D341Med (cell line): ENCODE measurements at regions not wholly inside any gene's neighbourhood (a gene's known extent, or its start where the extent isn't known, plus 50 kb on each side); places are given as distances from the start of the nearest gene placed in this dataset.

Experiments used
- DNase-seq: peaks from one replicate; pipeline ENCODE4 v3.0.0; 2012; ENCODE audit warnings: low spot score

- DNase-seq: no peak
These were observed 517.1 kb upstream of the MYT1L start for GRCh38 chr2:2848198-2848597.

GRCh38 chr2:2847209-2847676, 516.2 kb upstream of the MYT1L start:
- no peak for DNase-seq

GRCh38 chr2:2846332-2847208, 515.5 kb upstream of the MYT1L start:
- no peak for DNase-seq

- DNase-seq: no peak
These were observed 514.8 kb upstream of the MYT1L start for GRCh38 chr2:2845806-2846315.

- DNase-seq: no peak
These were observed 514.2 kb upstream of the MYT1L start for GRCh38 chr2:2845267-2845666.

DNA sequence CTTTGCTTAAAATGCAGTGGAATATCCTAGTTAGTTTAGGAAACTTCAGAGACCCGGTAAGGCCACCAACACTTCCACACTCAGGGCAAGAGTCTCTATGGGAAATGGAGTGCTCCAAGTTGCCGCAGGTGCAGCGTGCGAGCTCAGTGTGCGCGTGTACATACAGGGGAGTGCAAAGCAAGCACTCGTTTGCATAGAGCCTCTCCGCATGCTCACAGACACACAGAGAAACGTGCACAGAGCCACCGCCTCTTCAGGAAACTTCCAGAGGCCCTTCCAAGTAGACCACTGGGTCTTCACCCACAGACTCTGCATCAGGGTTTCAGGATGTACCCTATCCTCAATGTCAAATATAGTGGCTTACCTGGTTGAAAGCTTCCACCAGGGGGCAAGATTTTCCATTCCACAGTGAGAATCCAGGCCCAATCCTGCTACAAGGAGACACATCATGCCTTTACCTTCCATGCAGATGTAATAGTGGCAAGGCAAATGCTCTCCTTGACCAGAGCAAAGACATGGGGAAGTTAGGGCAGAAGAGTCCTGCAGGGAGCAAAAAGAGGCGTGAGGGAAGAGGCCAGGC, 513.0 kb upstream of the MYT1L start:
- DNase-seq: no peak

GRCh38 chr2:2842466-2842865, 511.4 kb upstream of the MYT1L start:
- no peak for DNase-seq

GRCh38 chr2:2840681-2841300, 509.7 kb upstream of the MYT1L start:
- DNase-seq: no peak

GRCh38 chr2:2839782-2840531, 508.9 kb upstream of the MYT1L start:
- DNase-seq: no peak

DNA sequence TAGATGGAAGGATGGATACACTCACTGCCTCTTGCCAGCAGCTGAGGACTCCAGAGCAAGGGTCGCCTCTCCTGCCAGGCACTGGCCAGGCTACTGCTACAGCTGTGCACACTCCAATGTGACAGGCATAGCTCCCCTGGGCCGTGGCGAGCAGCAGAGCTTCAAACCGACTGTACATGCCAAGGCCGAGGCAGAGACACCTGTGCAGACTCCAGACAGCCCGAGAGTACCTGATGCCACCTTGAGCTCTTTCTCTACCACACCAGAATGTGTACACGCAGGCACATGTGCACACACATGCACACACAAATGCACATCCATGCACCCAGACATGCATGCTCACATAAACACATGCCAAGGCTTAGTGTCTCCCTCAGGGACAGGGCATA, 508.3 kb upstream of the MYT1L start:
- no peak for DNase-seq

DNA sequence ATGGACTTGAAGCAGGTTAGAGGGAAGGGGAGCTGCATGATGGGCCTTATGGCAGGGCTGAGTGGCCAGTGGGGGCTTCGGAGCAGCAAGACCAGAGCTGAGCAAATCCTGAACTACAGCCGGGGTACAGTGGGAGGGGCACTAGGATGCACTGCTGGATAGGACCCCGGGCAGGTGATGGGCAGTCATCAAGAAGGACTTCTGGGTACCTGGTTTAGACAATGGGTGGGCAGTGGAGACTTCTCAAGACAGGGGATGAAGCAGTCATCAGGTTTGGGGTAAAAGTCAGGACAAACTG, 507.4 kb upstream of the MYT1L start:
- DNase-seq: no peak

DNA sequence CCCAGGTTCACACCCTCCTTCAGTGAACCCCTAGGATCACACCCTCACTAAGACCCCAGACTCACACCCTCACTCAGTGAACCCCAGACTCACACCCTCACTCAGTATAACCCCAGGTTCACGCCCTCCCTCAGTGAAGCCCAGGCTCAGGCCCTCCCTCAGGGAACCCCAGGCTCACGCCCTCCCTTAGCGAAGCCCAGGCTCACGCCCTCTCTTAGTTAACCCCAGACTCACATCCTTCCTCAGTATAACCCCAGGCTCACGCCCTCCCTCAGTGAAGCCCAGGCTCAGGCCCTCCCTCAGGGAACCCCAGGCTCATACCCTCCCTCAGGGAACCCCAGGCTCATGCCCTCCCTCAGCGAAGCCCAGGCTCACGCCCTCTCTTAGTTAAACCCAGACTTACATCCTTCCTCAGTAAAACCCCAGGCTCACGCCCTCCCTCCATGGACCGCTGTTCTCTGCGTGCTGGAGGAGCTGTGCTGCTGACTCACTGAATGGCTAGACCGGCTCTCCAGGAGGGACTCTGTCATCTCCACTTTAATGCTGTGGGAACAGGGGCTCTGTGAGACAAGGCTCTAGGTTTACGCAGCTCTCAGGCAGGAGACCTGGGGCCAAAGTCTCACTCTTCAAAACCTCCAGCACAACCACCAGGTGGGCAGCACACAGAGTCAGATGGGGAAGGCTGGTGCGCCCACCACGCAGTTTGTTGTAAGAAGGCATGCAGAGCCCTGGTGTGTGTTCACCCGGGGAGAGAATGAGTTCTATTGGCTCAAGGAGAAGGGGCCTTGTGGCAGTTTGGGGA, 506.9 kb upstream of the MYT1L start:
- DNase-seq: no peak

- DNase-seq: no peak
These were observed 505.4 kb upstream of the MYT1L start for GRCh38 chr2:2836343-2837070.

- no peak for DNase-seq
These were observed 503.6 kb upstream of the MYT1L start for GRCh38 chr2:2834516-2835254.

GRCh38 chr2:2834105-2834504, 503.0 kb upstream of the MYT1L start:
- DNase-seq: no peak

DNA sequence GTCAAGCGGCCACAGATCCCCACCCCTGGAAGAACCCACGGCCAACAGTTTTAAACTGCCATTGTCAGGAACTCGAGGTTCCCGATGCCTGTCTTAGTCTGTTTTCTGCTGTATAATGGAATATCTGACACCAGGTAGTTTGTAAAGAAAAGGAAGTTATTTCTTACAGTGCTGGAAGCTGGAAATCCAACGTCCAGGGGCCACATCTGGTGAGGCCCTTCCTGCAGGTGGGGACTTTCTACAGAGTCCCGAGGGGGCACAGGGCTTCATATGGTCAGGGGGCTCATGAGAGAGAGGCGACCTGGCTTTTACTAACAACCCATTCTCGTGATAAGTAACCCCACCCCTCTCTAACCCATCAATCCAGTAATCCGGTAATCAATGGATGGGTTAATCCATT, 501.6 kb upstream of the MYT1L start:
- DNase-seq: no peak

GRCh38 chr2:2831633-2832032, 500.6 kb upstream of the MYT1L start:
- no peak for DNase-seq

GRCh38 chr2:2830576-2830975, 499.5 kb upstream of the MYT1L start:
- DNase-seq: no peak

- DNase-seq: no peak
These were observed 497.8 kb upstream of the MYT1L start for GRCh38 chr2:2828774-2829368.

GRCh38 chr2:2827761-2828221, 496.7 kb upstream of the MYT1L start:
- DNase-seq: no peak
